ENCODE measurements at regions not wholly inside any gene's neighbourhood (a gene's known extent, or its start where the extent isn't known, plus 50 kb on each side); places are given as distances from the start of the nearest gene placed in this dataset.

DNA sequence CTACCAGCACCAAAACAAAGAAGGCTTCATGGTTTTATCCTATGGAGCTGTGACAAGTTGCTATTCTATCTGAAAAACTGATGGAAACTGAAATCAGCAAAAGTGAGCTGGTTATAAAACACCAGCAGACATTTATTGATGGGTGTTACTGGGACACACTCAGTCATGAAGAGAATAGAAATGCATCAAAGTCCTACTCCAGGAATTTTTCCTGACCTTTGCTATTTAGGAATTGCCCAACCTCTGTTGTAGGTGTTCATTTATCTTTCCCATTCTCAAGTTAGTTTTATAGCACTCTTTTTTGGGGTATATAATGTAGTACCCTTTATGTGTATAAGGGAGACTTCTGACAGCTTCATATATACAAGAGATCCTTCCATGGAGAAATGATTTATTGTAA lies 533.2 kb downstream of the REEP3 start:
- no peaks in the 10 kb centered on the region for H3K36me3 ChIP-seq (ENCODE audit: control insufficient read depth, insufficient read depth, low read length)
- no peak for DNase-seq (ENCODE audit: low read depth)
- TF ChIP-seq, protein P1, sequence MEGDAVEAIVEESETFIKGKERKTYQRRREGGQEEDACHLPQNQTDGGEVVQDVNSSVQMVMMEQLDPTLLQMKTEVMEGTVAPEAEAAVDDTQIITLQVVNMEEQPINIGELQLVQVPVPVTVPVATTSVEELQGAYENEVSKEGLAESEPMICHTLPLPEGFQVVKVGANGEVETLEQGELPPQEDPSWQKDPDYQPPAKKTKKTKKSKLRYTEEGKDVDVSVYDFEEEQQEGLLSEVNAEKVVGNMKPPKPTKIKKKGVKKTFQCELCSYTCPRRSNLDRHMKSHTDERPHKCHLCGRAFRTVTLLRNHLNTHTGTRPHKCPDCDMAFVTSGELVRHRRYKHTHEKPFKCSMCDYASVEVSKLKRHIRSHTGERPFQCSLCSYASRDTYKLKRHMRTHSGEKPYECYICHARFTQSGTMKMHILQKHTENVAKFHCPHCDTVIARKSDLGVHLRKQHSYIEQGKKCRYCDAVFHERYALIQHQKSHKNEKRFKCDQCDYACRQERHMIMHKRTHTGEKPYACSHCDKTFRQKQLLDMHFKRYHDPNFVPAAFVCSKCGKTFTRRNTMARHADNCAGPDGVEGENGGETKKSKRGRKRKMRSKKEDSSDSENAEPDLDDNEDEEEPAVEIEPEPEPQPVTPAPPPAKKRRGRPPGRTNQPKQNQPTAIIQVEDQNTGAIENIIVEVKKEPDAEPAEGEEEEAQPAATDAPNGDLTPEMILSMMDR (IDR thresholded peaks at IDR 0.05; ENCODE audit: insufficient read depth, low read length, poor library complexity, severe bottlenecking) = no peak
- no peaks in the 10 kb centered on the region for H3K27me3 ChIP-seq (ENCODE audit: control insufficient read depth, insufficient read depth, low read length)
- no peak overlapping the region for H3K4me3 ChIP-seq (ENCODE audit: low read depth, low read length)

DNA sequence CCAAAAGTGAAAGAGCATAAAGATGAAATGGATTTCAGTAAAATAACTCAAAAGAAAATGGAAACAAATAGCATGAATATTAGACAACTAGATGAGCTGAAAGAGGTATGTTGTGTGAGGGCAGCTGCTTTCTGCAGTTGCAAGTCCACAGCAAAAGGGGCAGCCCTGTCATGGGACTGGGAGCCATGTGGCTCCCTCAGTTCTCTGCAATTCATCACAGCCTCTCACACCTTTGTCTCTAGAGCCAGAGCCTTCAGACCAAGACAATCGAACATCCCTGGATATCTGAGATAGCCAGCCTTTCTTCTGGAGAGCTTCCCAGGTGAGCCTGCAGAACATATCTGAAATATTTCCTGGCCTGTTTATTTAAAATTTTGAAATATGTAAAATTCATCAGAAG lies 538.7 kb downstream of the REEP3 start:
- no peak for DNase-seq (ENCODE audit: low read depth)
- H3K4me3 ChIP-seq (ENCODE audit: low read depth, low read length) = no peak overlapping the region
- no peaks in the 10 kb centered on the region for H3K27me3 ChIP-seq (ENCODE audit: control insufficient read depth, insufficient read depth, low read length)
- no peaks in the 10 kb centered on the region for H3K36me3 ChIP-seq (ENCODE audit: control insufficient read depth, insufficient read depth, low read length)
- TF ChIP-seq, protein P1 (IDR thresholded peaks at IDR 0.05; ENCODE audit: insufficient read depth, low read length, poor library complexity, severe bottlenecking) = no peak

DNA sequence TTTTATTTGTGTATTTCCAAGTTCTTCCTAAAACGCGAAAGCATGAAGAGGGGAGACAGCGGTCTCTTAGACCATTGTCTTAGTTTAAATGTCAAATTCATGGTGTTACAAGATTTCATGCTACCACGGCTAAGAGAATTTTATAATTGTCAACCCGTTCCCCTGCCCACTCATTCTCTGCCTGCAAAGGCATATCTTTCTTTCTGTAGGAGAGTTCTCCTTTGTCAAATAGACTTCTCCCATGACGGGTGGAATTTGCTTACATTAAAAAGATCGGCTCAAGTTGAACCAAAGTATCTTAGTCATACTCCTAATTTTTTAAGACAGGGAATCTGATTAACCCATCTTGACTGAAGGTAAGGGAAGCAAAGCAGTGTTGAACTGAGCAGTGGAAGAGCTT lies 539.2 kb downstream of the REEP3 start:
- Histone ChIP-seq H3K4me3 (ENCODE audit: low read depth, low read length) (no peak overlapping the region), H3K27me3 (ENCODE audit: control insufficient read depth, insufficient read depth, low read length) (no peaks in the 10 kb centered on the region), H3K36me3 (ENCODE audit: control insufficient read depth, insufficient read depth, low read length) (no peaks in the 10 kb centered on the region)
- DNase-seq (ENCODE audit: low read depth) = no peak
- TF ChIP-seq, protein P1 (IDR thresholded peaks at IDR 0.05; ENCODE audit: insufficient read depth, low read length, poor library complexity, severe bottlenecking) = no peak

DNA sequence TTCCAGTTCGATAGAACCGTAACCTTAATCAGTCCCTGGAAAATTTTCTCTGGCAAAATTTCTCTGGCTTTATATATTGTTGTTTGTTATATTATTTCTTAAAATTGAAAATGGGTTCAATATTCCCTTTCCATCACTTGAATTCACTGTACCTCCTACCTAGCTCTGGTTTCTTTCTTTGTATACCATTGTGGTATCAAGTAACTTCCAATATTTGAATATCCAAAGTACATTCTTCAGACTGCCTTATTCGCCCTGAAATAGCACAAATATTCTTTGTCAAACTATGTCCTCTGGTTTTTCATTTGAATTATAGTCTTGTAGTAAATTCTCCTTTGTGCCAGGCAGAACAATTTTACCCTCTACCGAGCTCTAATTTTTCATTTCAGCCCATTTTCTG lies 541.6 kb downstream of the REEP3 start:
- no peak for DNase-seq (ENCODE audit: low read depth)
- no peaks in the 10 kb centered on the region for H3K36me3 ChIP-seq (ENCODE audit: control insufficient read depth, insufficient read depth, low read length)
- no peaks in the 10 kb centered on the region for H3K27me3 ChIP-seq (ENCODE audit: control insufficient read depth, insufficient read depth, low read length)
- H3K4me3 ChIP-seq (ENCODE audit: low read depth, low read length) = no peak overlapping the region
- TF ChIP-seq, protein P1 (IDR thresholded peaks at IDR 0.05; ENCODE audit: insufficient read depth, low read length, poor library complexity, severe bottlenecking) = no peak

DNA sequence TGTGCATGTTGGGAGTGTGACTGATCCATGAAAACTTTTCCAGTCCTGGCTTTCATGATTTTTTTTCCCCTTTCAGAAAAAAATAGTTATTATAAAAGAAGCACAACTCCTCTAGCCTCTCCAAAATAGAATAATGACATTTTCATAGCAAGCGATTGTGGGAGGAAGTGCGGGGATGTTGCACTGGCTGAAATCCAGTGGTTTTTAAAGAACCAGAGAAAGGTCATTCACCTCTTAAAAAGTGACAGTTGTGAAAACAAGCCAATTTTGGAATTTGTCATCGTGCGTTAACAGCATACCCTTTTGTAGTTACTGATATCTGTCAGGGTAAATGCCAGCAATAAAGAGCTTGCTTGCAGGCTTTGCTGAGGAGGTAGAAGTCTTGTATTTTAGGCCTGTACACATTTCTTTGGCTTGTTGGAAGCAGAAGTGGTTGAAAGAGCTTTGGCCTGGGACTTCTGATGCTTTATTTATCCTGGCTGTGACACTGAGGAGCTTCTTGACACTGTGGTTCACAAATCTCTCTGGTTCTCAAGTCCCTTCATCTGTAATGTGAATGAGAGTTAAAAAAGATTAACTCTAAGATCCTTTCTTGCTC lies 545.9 kb downstream of the REEP3 start:
- no peak for DNase-seq (ENCODE audit: low read depth)
- no peaks in the 10 kb centered on the region for H3K36me3 ChIP-seq (ENCODE audit: control insufficient read depth, insufficient read depth, low read length)
- H3K4me3 ChIP-seq (ENCODE audit: low read depth, low read length) = no peak overlapping the region
- no peaks in the 10 kb centered on the region for H3K27me3 ChIP-seq (ENCODE audit: control insufficient read depth, insufficient read depth, low read length)
- TF ChIP-seq, protein P1 (IDR thresholded peaks at IDR 0.05; ENCODE audit: insufficient read depth, low read length, poor library complexity, severe bottlenecking) = no peak

DNA sequence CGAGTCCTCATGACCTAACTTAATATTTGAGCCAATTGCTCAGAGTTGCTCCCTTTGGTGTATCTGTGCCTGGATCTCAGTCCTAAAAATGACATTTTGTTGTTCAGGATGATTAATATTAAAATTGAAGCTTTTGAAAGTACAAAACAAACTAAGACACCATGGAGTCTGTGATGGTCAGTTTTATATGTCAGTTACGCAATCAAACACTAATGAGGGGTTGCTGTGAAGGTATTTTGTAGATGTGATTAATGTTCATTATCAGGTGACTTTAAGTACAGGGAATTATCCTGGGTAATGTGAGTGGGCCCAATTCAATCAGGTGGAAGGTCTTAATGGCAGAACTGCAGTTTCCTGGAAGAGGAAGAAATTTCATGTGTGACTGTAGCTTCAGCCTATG lies 546.7 kb downstream of the REEP3 start:
- no peak overlapping the region for H3K4me3 ChIP-seq (ENCODE audit: low read depth, low read length)
- no peaks in the 10 kb centered on the region for H3K36me3 ChIP-seq (ENCODE audit: control insufficient read depth, insufficient read depth, low read length)
- TF ChIP-seq, protein P1 (IDR thresholded peaks at IDR 0.05; ENCODE audit: insufficient read depth, low read length, poor library complexity, severe bottlenecking) = no peak
- no peak for DNase-seq (ENCODE audit: low read depth)
- no peaks in the 10 kb centered on the region for H3K27me3 ChIP-seq (ENCODE audit: control insufficient read depth, insufficient read depth, low read length)

All from kidney epithelial cell (primary cell).